Lung (tissue), 11 donors: ENCODE measurements at regions not wholly inside any gene's neighbourhood (a gene's known extent, or its start where the extent isn't known, plus 50 kb on each side); places are given as distances from the start of the nearest gene placed in this dataset.

Source experiments
- ATAC-seq: fragments of 200-7000 bp; cut with Tn5 transposase; one replicate; pipeline ENCODE4 v1.9.1; 2020; ENCODE audit warnings: moderate number of reproducible peaks; ENCODE audit not compliant: insufficient read depth, low FRiP score
- DNase-seq, 3 donors: peaks; one replicate each; pipeline ENCODE4 v3.0.0-alpha.2; 2013 to 2017
- H3K27ac ChIP-seq, 2 donors: one replicate each; pipeline ENCODE4 v1.5.1; 2013; ENCODE audit warnings: mild to moderate bottlenecking in 2 of 2, moderate library complexity in 2 of 2, control low read depth in 1 of 2, inconsistent platforms in 1 of 2, low read depth in 1 of 2, low read length in 1 of 2
- H3K27me3 ChIP-seq, 3 donors: one replicate each; pipeline ENCODE4 v1.5.1; 2013; ENCODE audit warnings: low read length in 2 of 3; ENCODE audit not compliant: control insufficient read depth in 3 of 3, insufficient read depth in 3 of 3
- H3K36me3 ChIP-seq, 4 donors: one replicate each; pipeline ENCODE4 v1.5.1; 2013; ENCODE audit warnings: low read length in 4 of 4, mild to moderate bottlenecking in 1 of 4, moderate library complexity in 1 of 4; ENCODE audit not compliant: control insufficient read depth in 4 of 4, insufficient read depth in 4 of 4
- H3K4me1 ChIP-seq, 5 donors: one replicate each; pipeline ENCODE4 v1.5.1; 2013; ENCODE audit warnings: low read length in 5 of 5, mild to moderate bottlenecking in 2 of 5, moderate library complexity in 1 of 5; ENCODE audit not compliant: control insufficient read depth in 5 of 5, insufficient read depth in 5 of 5
- H3K4me3 ChIP-seq: one replicate; pipeline ENCODE4 v1.5.1; 2013; ENCODE audit warnings: mild to moderate bottlenecking, control low read depth, moderate library complexity
- H3K9ac ChIP-seq, 2 donors: one replicate each; pipeline ENCODE4 v1.5.1; 2013; ENCODE audit warnings: low read length in 2 of 2, control low read depth in 1 of 2; ENCODE audit not compliant: insufficient read depth in 1 of 2
- H3K9me3 ChIP-seq, 4 donors: one replicate each; pipeline ENCODE4 v1.5.1; 2013; ENCODE audit warnings: low read length in 3 of 4, mild to moderate bottlenecking in 1 of 4, moderate library complexity in 1 of 4; ENCODE audit not compliant: control insufficient read depth in 4 of 4, insufficient read depth in 3 of 4
- WGBS, 2 donors: extraction: QIAGEN DNeasy Blood & Tissue Kit; methylation state at CpG; one replicate each; pipeline ENCODE4 v1.1.7; 2013; 5-methylcytosine and 5-hydroxymethylcytosine counted together
- TF ChIP-seq, protein P1 (sequence below): IDR thresholded peaks from 2 replicates; pipeline ENCODE4 v1.5.1; 2012; ENCODE audit warnings: mild to moderate bottlenecking; ENCODE audit errors: control extremely low read depth, extremely low read depth
- donor health status: control.
- donor health status: control.
- donor health status: Bipolar disorder and iron deficiency.
- donor health status: healthy.
- donor health status: DM: yes; HTN: yes; CAD: no.

DNA sequence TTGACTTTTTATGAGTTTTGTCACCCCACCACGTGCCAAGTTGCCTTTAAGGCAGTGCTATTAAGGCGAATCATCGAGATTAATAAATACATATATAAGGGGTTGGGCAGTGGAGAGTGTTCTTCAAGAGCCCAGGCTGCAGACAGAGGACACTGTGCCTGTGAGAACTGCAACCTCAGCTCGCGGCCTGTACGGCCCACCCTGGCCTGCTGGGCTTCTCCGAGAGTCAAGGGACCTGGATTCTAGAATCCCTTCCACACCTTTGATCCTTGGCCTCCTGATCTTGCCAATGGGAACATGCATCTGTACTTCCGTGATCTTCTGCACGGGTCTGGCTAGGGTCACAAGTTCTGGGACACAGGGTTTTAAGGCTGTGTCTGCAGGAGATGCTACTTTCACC lies 54.5 kb downstream of the IRX5 start:
- DNase-seq (no peak), ATAC-seq (no peak)
- Histone ChIP-seq H3K27me3 (no peaks in the 10 kb centered on the region), H3K4me3 (no peak overlapping the region), H3K36me3 (no peaks in the 10 kb centered on the region), H3K4me1 (no peaks in the 10 kb centered on the region), H3K9me3 (no peaks in the 10 kb centered on the region), H3K9ac (no peak overlapping the region), H3K27ac (no peak overlapping the region)
- 80 to 88% methylated on average over 9 of the region's 9 CpGs for WGBS, 2 donors
- TF ChIP-seq, protein P1, sequence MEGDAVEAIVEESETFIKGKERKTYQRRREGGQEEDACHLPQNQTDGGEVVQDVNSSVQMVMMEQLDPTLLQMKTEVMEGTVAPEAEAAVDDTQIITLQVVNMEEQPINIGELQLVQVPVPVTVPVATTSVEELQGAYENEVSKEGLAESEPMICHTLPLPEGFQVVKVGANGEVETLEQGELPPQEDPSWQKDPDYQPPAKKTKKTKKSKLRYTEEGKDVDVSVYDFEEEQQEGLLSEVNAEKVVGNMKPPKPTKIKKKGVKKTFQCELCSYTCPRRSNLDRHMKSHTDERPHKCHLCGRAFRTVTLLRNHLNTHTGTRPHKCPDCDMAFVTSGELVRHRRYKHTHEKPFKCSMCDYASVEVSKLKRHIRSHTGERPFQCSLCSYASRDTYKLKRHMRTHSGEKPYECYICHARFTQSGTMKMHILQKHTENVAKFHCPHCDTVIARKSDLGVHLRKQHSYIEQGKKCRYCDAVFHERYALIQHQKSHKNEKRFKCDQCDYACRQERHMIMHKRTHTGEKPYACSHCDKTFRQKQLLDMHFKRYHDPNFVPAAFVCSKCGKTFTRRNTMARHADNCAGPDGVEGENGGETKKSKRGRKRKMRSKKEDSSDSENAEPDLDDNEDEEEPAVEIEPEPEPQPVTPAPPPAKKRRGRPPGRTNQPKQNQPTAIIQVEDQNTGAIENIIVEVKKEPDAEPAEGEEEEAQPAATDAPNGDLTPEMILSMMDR = no peak

DNA sequence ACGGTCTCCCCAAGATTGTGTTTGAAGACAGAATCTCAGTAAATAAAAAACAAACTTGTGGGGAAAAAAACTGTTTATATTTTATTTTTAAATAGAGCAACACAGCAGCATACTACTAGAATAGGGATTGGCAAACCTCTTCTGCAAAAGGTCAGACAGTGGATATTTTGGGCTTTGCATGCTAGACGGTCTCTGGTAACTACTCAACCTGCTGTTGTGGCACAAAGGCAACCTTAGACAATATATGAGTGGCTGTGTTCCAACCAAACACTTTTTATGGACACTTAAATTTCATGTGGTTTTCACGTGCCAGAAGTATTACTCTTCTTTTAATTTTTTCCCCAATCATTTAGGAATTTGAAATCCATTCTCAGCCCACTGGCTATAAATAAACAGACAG lies 55.0 kb downstream of the IRX5 start:
- no peaks in the 10 kb centered on the region for H3K4me1 ChIP-seq
- no peaks in the 10 kb centered on the region for H3K36me3 ChIP-seq
- H3K9ac ChIP-seq = no peak overlapping the region
- TF ChIP-seq, protein P1 = no peak
- no peak overlapping the region for H3K4me3 ChIP-seq
- H3K27ac ChIP-seq = no peak overlapping the region
- H3K27me3 ChIP-seq = no peaks in the 10 kb centered on the region
- H3K9me3 ChIP-seq = no peaks in the 10 kb centered on the region
- ATAC-seq (no peak), DNase-seq (no peak)
- 70 to 86% methylated on average over 3 of the region's 3 CpGs for WGBS, 2 donors

DNA sequence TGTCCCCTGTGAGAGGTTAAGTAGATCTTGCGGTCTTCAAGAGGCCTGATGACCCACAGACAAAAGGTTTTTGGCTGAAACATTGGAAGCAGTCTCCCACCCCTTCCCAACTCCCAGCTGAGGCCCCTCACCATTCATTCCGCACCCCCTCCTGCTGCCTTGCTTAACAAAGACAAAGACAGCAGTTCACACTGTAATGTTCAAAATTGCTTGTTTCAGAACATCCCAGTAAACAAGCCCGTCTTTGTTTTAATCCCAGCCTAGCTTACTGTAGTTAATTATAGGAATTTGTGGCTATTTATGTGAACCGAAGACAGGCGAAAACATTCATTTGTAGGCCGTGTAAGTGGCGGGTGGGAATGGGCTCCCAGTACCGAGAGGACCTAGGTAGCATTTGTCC lies 55.7 kb downstream of the IRX5 start:
- no peak overlapping the region for H3K27ac ChIP-seq
- no peak for DNase-seq
- TF ChIP-seq, protein P1 = no peak
- 87 to 94% methylated on average over 8 of the region's 8 CpGs for WGBS, 2 donors
- H3K4me3 ChIP-seq = no peak overlapping the region
- peaks cover 0 to under 1% (median 0%) of the 10 kb centered on the region in 3 donors for H3K27me3 ChIP-seq
- ATAC-seq = no peak
- no peaks in the 10 kb centered on the region for H3K9me3 ChIP-seq
- no peak overlapping the region for H3K9ac ChIP-seq
- no peaks in the 10 kb centered on the region for H3K4me1 ChIP-seq
- no peaks in the 10 kb centered on the region for H3K36me3 ChIP-seq

DNA sequence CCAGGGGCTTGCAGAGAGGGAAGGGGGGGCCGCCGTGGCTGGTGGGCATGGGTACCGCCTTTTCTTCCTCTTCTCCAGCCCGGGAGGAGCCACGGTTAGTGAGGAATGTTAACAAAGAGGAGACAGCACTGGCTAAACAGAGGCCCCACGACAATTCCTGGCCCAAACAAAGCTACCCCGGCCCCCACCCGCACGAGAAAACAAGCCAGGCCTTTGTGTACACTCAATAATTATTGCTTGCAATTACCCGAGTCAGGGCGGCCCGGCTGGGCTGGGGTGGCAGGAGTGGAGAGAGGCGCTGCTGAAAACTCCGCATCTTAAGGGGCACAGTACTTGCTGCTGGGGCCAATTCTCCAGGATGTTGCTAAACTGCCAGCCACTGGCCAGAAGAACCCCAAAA lies 56.4 kb downstream of the IRX5 start:
- Histone ChIP-seq H3K36me3 (no peaks in the 10 kb centered on the region), H3K4me1 (no peaks in the 10 kb centered on the region), H3K4me3 (no peak overlapping the region), H3K9me3 (no peaks in the 10 kb centered on the region), H3K27ac (no peak overlapping the region), H3K27me3 (peaks cover 0 to 3% (median 0%) of the 10 kb centered on the region in 3 donors), H3K9ac (no peak overlapping the region)
- WGBS, 2 donors = 58 to 61% methylated on average over 14 of the region's 14 CpGs
- DNase-seq (no peak), ATAC-seq (no peak)
- TF ChIP-seq, protein P1 = no peak
